Fibroblast of pulmonary artery (primary cell): ENCODE measurements at regions not wholly inside any gene's neighbourhood (a gene's known extent, or its start where the extent isn't known, plus 50 kb on each side); places are given as distances from the start of the nearest gene placed in this dataset.

ENCODE experiments used
- DNase-seq: peaks from one replicate; pipeline ENCODE4 v3.0.0-alpha.2; 2010; ENCODE audit warnings: low read depth
- H3K4me3 ChIP-seq: replicated peaks from 2 replicates; pipeline ENCODE4 v1.5.1; 2011; ENCODE audit warnings: low read depth, mild to moderate bottlenecking, control low read depth, low read length, moderate library complexity
- CTCF ChIP-seq: IDR thresholded peaks from 2 replicates; pipeline ENCODE4 v1.5.1; 2011; ENCODE audit warnings: mild to moderate bottlenecking, control low read depth, low read length, inconsistent platforms; ENCODE audit errors: missing control alignments

DNA sequence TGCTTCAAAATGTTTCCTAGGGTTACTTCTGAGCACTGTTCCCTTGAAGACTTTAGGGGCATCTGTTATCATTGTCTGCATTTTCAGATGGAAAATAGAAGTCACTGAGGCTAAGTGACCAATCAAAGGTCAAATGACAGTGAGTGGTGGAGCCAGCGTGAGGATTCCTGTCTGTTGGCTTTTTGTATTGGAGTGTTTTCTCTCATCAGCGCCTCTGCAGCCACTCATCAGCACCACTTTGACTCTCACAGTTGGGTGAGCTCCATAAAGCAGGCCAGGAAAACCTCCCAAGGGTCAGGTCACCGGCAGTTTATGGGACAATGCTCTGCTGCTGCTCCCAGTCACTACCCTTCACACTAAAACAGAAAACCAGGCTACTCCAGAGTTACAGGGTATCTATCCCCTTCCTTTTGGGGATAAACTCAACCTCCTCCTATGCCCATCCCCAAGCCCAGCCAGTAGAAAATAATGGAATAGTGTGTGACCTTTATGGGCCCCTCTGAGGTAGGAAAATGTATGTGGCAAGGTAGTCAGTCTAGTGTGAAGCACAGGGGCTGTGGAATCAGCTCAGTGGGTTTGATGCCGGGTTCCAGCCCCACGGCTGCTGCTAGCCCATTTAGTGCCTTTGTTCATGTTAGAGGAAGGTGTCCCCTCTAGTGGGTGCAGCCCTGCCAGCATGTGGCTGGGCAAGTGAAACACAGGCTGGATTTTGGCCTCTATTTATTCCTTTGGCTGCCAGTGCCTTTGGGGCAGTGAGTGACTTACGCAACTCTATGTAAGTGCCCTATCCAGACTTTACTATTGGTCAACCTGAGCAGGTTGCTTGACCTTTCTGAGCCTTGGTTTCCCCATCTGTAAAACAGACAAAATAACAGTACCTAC, 133.8 kb upstream of the CPM start:
- no peak for TF ChIP-seq CTCF
- no peak for DNase-seq

GRCh38 chr12:69067713-69068112, 134.7 kb upstream of the CPM start:
- H3K4me3 ChIP-seq, result no peak overlapping the region
- no peak for TF ChIP-seq CTCF
- no peak for DNase-seq

More for the DNA sequence above, 133.8 kb upstream of the CPM start:
- H3K4me3 ChIP-seq, result no peak overlapping the region

DNA sequence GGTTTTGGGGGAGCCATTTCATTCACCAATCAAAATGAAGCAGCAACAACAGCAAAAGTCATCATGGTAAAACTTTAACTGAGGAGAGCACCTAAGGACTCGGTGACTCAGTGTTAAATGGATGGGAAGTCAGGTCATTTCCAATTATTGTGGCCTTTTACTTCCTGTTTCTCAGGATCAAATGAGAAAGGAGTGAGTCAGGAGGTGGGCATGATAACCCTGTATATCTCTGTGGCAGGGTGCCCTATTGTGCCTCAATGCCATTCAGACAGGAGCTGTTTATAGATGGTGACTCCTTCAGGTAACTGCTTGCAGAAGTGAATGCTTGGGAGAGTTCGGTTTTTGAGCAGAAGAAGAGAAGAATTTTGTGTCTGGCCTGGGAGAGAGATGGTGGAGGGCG, 135.5 kb upstream of the CPM start:
- peak; percentile 26 for DNase-seq
- TF ChIP-seq CTCF, result no peak
- H3K4me3 ChIP-seq, result no peak overlapping the region

- no peak for DNase-seq
- TF ChIP-seq CTCF, result no peak
- H3K4me3 ChIP-seq, result no peak overlapping the region
These were observed 136.5 kb upstream of the CPM start for GRCh38 chr12:69069479-69069878.

- H3K4me3 ChIP-seq, result no peak overlapping the region
- TF ChIP-seq CTCF, result peak; percentile 96
- peak; percentile 80 for DNase-seq
These were observed 137.5 kb upstream of the CPM start for GRCh38 chr12:69070319-69071090.

GRCh38 chr12:69071091-69071370, 138.1 kb upstream of the CPM start:
- H3K4me3 ChIP-seq, result no peak overlapping the region
- DNase-seq, result no peak
- no peak for TF ChIP-seq CTCF
